Keratinocyte (primary cell): ENCODE measurements at regions not wholly inside any gene's neighbourhood (a gene's known extent, or its start where the extent isn't known, plus 50 kb on each side); places are given as distances from the start of the nearest gene placed in this dataset.
"Not testable (repeated sequence)": the region's sequence is repeated elsewhere in the genome, so short reads cannot be mapped to it uniquely, and the experiment has no call there.

Experiments used
- DNase-seq: peaks from one replicate; pipeline ENCODE4 v3.0.0-alpha.2; 2011; ENCODE audit warnings: low read depth, missing footprints, low spot score
- FAIRE-seq: peaks from 2 replicates; lab custom pipeline; 2011; peaks lifted over from hg19 to GRCh38; lab: Jason Lieb, UNC
- H2AFZ ChIP-seq: 2 replicates; pipeline ENCODE4 v1.6.0; 2012; ENCODE audit warnings: low read length, control low read depth, inconsistent platforms; ENCODE audit not compliant: control insufficient read depth
- H3K27ac ChIP-seq: 2 replicates; pipeline ENCODE4 v1.5.1; 2011; ENCODE audit warnings: low read length; ENCODE audit not compliant: control insufficient read depth, insufficient read depth
- H3K27me3 ChIP-seq: 3 replicates; pipeline ENCODE4 v1.6.0; 2011; ENCODE audit warnings: low read length; ENCODE audit not compliant: control insufficient read depth, insufficient read depth; ENCODE audit errors: extremely low read depth
- H3K36me3 ChIP-seq, 2 experiments: 2 replicates in 1 of 2; 3 replicates in 1 of 2; pipeline ENCODE4 v1.5.1; 2011; ENCODE audit warnings: low read length in 2 of 2, mild to moderate bottlenecking in 1 of 2; ENCODE audit not compliant: control insufficient read depth in 2 of 2, insufficient read depth in 2 of 2; ENCODE audit errors: extremely low read depth in 1 of 2
- H3K4me1 ChIP-seq: 3 replicates; pipeline ENCODE4 v1.5.1; 2011; ENCODE audit warnings: low read length; ENCODE audit not compliant: control insufficient read depth, insufficient read depth; ENCODE audit errors: extremely low read depth
- H3K4me2 ChIP-seq: 3 replicates; pipeline ENCODE4 v1.6.0; 2011; ENCODE audit warnings: low read depth, low read length; ENCODE audit not compliant: control insufficient read depth, insufficient read depth; ENCODE audit errors: extremely low read depth
- H3K4me3 ChIP-seq, 3 experiments: fragments of 200-600 bp in 1 of 3; sonication (generic) in 1 of 3; 2 replicates in 2 of 3; 3 replicates in 1 of 3; pipeline ENCODE4 v1.5.1; 2011 to 2016; ENCODE audit warnings: low read length in 3 of 3, mild to moderate bottlenecking in 3 of 3, control low read depth in 2 of 3, inconsistent platforms in 1 of 3, low read depth in 1 of 3, mixed read lengths in 1 of 3, mixed run types in 1 of 3, moderate library complexity in 1 of 3; ENCODE audit not compliant: control insufficient read depth in 2 of 3, insufficient read depth in 2 of 3; ENCODE audit errors: extremely low read depth in 1 of 3
- H3K79me2 ChIP-seq: 2 replicates; pipeline ENCODE4 v1.6.0; 2012; ENCODE audit warnings: low read length; ENCODE audit not compliant: control insufficient read depth, insufficient read depth
- H3K9ac ChIP-seq: 3 replicates; pipeline ENCODE4 v1.6.0; 2011; ENCODE audit warnings: low read length; ENCODE audit not compliant: control insufficient read depth, insufficient read depth; ENCODE audit errors: extremely low read depth
- H3K9me1 ChIP-seq: 3 replicates; pipeline ENCODE4 v1.6.0; 2011; ENCODE audit warnings: low read length; ENCODE audit not compliant: control insufficient read depth, insufficient read depth; ENCODE audit errors: extremely low read depth
- H3K9me3 ChIP-seq: 2 replicates; pipeline ENCODE4 v1.5.1; 2012; ENCODE audit warnings: low read depth, low read length; ENCODE audit not compliant: control insufficient read depth
- H4K20me1 ChIP-seq: 3 replicates; pipeline ENCODE4 v1.6.0; 2011; ENCODE audit warnings: low read length; ENCODE audit not compliant: control insufficient read depth, insufficient read depth; ENCODE audit errors: extremely low read depth
- EZH2 ChIP-seq: IDR thresholded peaks from one replicate; pipeline ENCODE4 v1.6.1; 2012; ENCODE audit warnings: inconsistent platforms, mild to moderate bottlenecking, low read length, moderate library complexity
- dilution Hi-C: fragments of 300-500 bp; cut with MboI; formaldehyde crosslinking; loops from one replicate; pipeline ENCODE4 v1.7.0; 2020; ENCODE audit warnings: low sequenced_read_pairs; ENCODE audit not compliant: extremely low pct_ligation_motif_present
- TF ChIP-seq, protein P1 (sequence below), 3 experiments: IDR thresholded peaks in 1 of 3; conservative IDR thresholded peaks in 1 of 3; optimal IDR thresholded peaks in 1 of 3; 2 replicates in 2 of 3; 3 replicates in 1 of 3; pipeline versions ENCODE3 to v1.5.1; 2011; ENCODE audit warnings: low read length in 3 of 3, mild to moderate bottlenecking in 3 of 3, moderate library complexity in 2 of 3, control low read depth in 1 of 3, inconsistent platforms in 1 of 3; ENCODE audit not compliant: insufficient read depth in 2 of 3; ENCODE audit errors: extremely low read depth in 1 of 3

DNA sequence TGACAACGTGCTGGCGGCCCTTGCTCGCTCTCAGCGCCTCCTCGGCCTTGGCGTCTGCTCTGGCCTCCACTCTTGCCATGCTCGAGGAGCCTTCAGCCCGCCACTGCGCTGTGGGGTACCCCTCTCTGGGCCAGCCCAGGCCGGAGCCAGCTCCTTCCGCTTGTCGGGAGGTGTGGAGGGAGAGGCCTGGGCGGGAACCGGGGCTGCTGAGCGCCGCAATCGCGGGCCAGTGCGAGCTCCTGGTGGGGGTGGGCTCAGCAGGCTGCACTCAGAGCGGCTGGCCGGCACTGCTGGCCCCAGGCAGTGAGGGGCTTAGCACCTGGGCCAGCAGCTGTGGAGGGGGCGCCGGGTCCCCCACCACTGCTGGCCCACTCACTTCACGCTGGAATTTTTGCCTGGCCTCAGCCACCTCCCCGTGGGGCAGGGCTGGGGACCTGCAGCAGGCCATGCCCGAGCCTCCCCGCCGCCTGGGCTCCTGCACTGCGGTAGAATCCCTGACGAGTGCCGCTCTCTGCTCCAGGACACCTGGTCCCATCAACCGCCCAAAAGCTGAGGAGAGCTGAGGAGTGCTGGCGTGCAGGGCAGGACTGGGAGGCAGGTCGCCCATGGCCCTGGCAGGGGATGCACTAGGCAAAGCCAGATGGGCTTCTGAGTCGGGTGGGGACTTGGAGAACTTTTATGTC, 372.2 kb upstream of the NRG3 start:
- FAIRE-seq (no peak), DNase-seq (no peak)
- TF ChIP-seq, protein P1, sequence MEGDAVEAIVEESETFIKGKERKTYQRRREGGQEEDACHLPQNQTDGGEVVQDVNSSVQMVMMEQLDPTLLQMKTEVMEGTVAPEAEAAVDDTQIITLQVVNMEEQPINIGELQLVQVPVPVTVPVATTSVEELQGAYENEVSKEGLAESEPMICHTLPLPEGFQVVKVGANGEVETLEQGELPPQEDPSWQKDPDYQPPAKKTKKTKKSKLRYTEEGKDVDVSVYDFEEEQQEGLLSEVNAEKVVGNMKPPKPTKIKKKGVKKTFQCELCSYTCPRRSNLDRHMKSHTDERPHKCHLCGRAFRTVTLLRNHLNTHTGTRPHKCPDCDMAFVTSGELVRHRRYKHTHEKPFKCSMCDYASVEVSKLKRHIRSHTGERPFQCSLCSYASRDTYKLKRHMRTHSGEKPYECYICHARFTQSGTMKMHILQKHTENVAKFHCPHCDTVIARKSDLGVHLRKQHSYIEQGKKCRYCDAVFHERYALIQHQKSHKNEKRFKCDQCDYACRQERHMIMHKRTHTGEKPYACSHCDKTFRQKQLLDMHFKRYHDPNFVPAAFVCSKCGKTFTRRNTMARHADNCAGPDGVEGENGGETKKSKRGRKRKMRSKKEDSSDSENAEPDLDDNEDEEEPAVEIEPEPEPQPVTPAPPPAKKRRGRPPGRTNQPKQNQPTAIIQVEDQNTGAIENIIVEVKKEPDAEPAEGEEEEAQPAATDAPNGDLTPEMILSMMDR (optimal IDR thresholded peaks at IDR 0.05 in 1 of 3, IDR thresholded peaks at IDR 0.05 in 1 of 3, conservative IDR thresholded peaks at IDR 0.05 in 1 of 3; ENCODE audit: extremely low read depth in 1 of 3, insufficient read depth in 2 of 3, low read length in 3 of 3) = no peak
- TF ChIP-seq EZH2 = no peak
- no peaks in the 10 kb centered on the region for H3K4me1 ChIP-seq
- H3K9me3 ChIP-seq = no peaks in the 10 kb centered on the region
- no peak overlapping the region for H2AFZ ChIP-seq
- no peak overlapping the region for H3K27ac ChIP-seq
- dilution Hi-C loops = no loop called here
- no peaks in the 10 kb centered on the region for H3K36me3 ChIP-seq
- H3K27me3 ChIP-seq = no peaks in the 10 kb centered on the region
- H3K4me2 ChIP-seq = no peak overlapping the region
- H3K9me1 ChIP-seq = no peaks in the 10 kb centered on the region
- no peak overlapping the region for H3K9ac ChIP-seq
- H4K20me1 ChIP-seq = no peaks in the 10 kb centered on the region
- no peaks in the 10 kb centered on the region for H3K79me2 ChIP-seq
- H3K4me3 ChIP-seq = no peak overlapping the region

DNA sequence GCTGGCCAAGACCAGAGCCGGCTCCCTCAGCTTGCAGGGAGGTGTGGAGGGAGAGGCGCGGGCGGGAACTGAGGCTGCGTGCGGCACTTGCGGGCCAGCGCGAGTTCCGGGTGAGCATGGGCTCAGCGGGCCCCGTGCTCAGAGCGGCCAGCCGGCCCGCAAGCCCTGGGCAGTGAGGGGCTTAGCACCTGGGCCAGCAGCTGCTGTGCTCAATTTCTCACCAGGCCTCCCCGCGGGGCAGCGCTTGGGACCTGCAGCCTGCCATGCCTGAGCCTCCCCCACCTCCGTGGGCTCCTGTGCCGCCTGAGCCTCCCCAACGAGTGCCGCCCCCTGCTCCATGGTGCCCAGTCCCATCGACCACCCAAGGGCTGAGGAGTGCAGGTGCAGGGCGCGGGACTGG, 369.2 kb upstream of the NRG3 start:
- H3K9ac ChIP-seq, FAIRE-seq, H3K36me3 ChIP-seq, H4K20me1 ChIP-seq, H3K9me1 ChIP-seq, H2AFZ ChIP-seq, H3K4me2 ChIP-seq, H3K4me1 ChIP-seq, H3K4me3 ChIP-seq, DNase-seq, dilution Hi-C loops, H3K79me2 ChIP-seq, H3K9me3 ChIP-seq, H3K27ac ChIP-seq, H3K27me3 ChIP-seq: not testable (repeated sequence)

DNA sequence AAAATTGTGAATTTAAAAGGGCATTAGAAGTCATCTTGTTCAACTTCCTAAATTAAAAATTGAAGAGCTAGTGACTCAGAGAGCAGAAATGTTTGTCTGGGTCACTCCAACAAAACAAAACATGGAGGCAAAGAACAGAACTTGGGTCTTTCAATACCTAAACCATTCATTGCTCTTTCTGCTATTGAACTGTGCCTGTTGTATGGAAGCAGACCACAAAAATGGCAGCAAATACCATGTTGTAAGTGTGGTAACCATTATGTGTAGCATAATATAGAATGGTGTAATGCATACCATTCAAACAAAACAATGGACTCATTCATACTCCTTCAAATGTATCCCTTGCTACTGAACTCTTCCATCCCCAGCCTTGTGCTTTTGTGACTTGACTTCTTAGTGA, 360.2 kb upstream of the NRG3 start:
- no peaks in the 10 kb centered on the region for H3K4me1 ChIP-seq
- no peak overlapping the region for H3K9ac ChIP-seq
- no peak overlapping the region for H3K27ac ChIP-seq
- no peaks in the 10 kb centered on the region for H3K27me3 ChIP-seq
- no peak overlapping the region for H2AFZ ChIP-seq
- peaks cover 2% of the 10 kb centered on the region for H3K9me3 ChIP-seq
- no peaks in the 10 kb centered on the region for H3K9me1 ChIP-seq
- dilution Hi-C loops = no loop called here
- FAIRE-seq (no peak), DNase-seq (no peak)
- H3K79me2 ChIP-seq = no peaks in the 10 kb centered on the region
- no peak overlapping the region for H3K4me3 ChIP-seq
- TF ChIP-seq, protein P1 (optimal IDR thresholded peaks at IDR 0.05 in 1 of 3, IDR thresholded peaks at IDR 0.05 in 1 of 3, conservative IDR thresholded peaks at IDR 0.05 in 1 of 3; ENCODE audit: extremely low read depth in 1 of 3, insufficient read depth in 2 of 3, low read length in 3 of 3) = no peak
- no peak for TF ChIP-seq EZH2
- no peaks in the 10 kb centered on the region for H3K36me3 ChIP-seq
- H4K20me1 ChIP-seq = no peaks in the 10 kb centered on the region
- H3K4me2 ChIP-seq = no peak overlapping the region
